Left colon (tissue), 2 donors: ENCODE measurements at regions not wholly inside any gene's neighbourhood (a gene's known extent, or its start where the extent isn't known, plus 50 kb on each side); places are given as distances from the start of the nearest gene placed in this dataset.
"Not testable (repeated sequence)": the region's sequence is repeated elsewhere in the genome, so short reads cannot be mapped to it uniquely, and the experiment has no call there.

Experiments used
- ATAC-seq: fragments of 200-7000 bp; cut with Tn5 transposase; one replicate; pipeline ENCODE4 v1.9.1; 2020; ENCODE audit warnings: mild to moderate bottlenecking, moderate library complexity
- DNase-seq, 2 donors: peaks; one replicate each; pipeline ENCODE4 v3.0.0-alpha.2; 2020
- intact Hi-C, 2 donors: fragments of 100-400 bp; cut with DNase I in 1 of 2; cut with micrococcal nuclease in 1 of 2; formaldehyde crosslinking; loops; one replicate each; pipeline versions ENCODE4 v1.11.2 to v1.14.0; 2022; cut with DNase I, micrococcal nuclease
- donor health status: DM: no; HTN: no; CAD: no.
- donor health status: DM: yes; HTN: yes; CAD: no.

GRCh38 chr4:11842620-11843263 is 414.0 kb upstream of the HS3ST1 start:
- intact Hi-C loops = no loop called here
- DNase-seq (no peak), ATAC-seq (peak; percentile 97)

- ATAC-seq (no peak), DNase-seq (no peak)
- intact Hi-C loops = no loop called here
These were observed 411.2 kb upstream of the HS3ST1 start for GRCh38 chr4:11839889-11840288.

- no peak for ATAC-seq
- intact Hi-C loops = no loop called here
- DNase-seq = no peak
These were observed 403.0 kb upstream of the HS3ST1 start for GRCh38 chr4:11831739-11832138.

- ATAC-seq = no peak
- intact Hi-C loops = no loop called here
- no peak for DNase-seq
These were observed 395.9 kb upstream of the HS3ST1 start for GRCh38 chr4:11824566-11824965.

- DNase-seq (no peak), ATAC-seq (no peak)
- intact Hi-C loops = no loop called here
These were observed 393.2 kb upstream of the HS3ST1 start for GRCh38 chr4:11821772-11822430.

GRCh38 chr4:11817088-11817487 is 388.4 kb upstream of the HS3ST1 start:
- ATAC-seq (no peak), DNase-seq (no peak)
- intact Hi-C loops = no loop called here

- ATAC-seq (no peak), DNase-seq (no peak)
- intact Hi-C loops = no loop called here
These were observed 386.1 kb upstream of the HS3ST1 start for GRCh38 chr4:11814758-11815157.

- ATAC-seq (no peak), DNase-seq (no peak)
- intact Hi-C loops = no loop called here
These were observed 385.3 kb upstream of the HS3ST1 start for GRCh38 chr4:11813951-11814446.

GRCh38 chr4:11811521-11811920 is 382.8 kb upstream of the HS3ST1 start:
- DNase-seq, ATAC-seq, intact Hi-C loops: not testable (repeated sequence)

- DNase-seq (no peak), ATAC-seq (peak; percentile 73)
- intact Hi-C loops = no loop called here
These were observed 377.1 kb upstream of the HS3ST1 start for GRCh38 chr4:11805842-11806241.

GRCh38 chr4:11801466-11802446 is 373.1 kb upstream of the HS3ST1 start:
- DNase-seq = no peak
- intact Hi-C loops = no loop called here
- ATAC-seq = peak; percentile 92

GRCh38 chr4:11799196-11799595 is 370.5 kb upstream of the HS3ST1 start:
- DNase-seq (peak; percentile 36 to 45), ATAC-seq (peak; percentile 75)
- intact Hi-C loops = no loop called here

GRCh38 chr4:11791797-11792196 is 363.1 kb upstream of the HS3ST1 start:
- ATAC-seq = no peak
- intact Hi-C loops = no loop called here
- no peak for DNase-seq

GRCh38 chr4:11790230-11790629 is 361.5 kb upstream of the HS3ST1 start:
- no peak for DNase-seq
- intact Hi-C loops = no loop called here
- ATAC-seq = no peak

- DNase-seq (no peak), ATAC-seq (no peak)
- intact Hi-C loops = no loop called here
These were observed 354.9 kb upstream of the HS3ST1 start for GRCh38 chr4:11783588-11783987.

GRCh38 chr4:11782859-11783258 is 354.2 kb upstream of the HS3ST1 start:
- DNase-seq (no peak), ATAC-seq (no peak)
- intact Hi-C loops = no loop called here

GRCh38 chr4:11777447-11777846 is 348.8 kb upstream of the HS3ST1 start:
- intact Hi-C loops = no loop called here
- ATAC-seq (no peak), DNase-seq (no peak)

GRCh38 chr4:11774346-11774745 is 345.7 kb upstream of the HS3ST1 start:
- ATAC-seq (no peak), DNase-seq (no peak)
- intact Hi-C loops = no loop called here

- intact Hi-C loops = no loop called here
- DNase-seq = no peak
- no peak for ATAC-seq
These were observed 345.1 kb upstream of the HS3ST1 start for GRCh38 chr4:11773798-11774197.

GRCh38 chr4:11769434-11769833 is 340.7 kb upstream of the HS3ST1 start:
- intact Hi-C loops = no loop called here
- ATAC-seq (peak; percentile 28), DNase-seq (no peak)
